ENCODE measurements at regions not wholly inside any gene's neighbourhood (a gene's known extent, or its start where the extent isn't known, plus 50 kb on each side); places are given as distances from the start of the nearest gene placed in this dataset.

DNA sequence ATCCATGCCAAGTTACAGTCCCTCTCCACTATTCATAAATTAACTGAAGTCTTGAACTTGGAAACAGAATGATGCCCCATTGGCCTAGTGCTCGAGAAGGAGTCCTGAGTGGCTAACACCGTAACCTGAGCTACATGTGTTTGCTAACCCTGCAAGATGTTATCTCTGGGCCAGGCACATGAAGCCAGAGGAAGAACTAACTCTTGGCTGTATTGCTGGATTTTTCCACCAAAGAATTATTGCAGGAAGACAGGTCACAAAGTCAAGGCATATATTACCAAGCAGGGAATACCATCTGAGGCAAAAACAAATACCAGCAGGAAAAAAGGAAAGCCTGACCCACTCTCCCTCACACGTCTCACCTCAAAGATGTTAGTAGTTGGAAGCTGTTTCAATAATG is 148.9 kb upstream of the PHACTR1 start (continued):
- TF ChIP-seq ZNF121 (CRISPR knock-in tag; IDR thresholded peaks at IDR 0.05) (no peak), CREB1 (CRISPR knock-in tag; IDR thresholded peaks at IDR 0.05) (no peak)
- TF ChIP-seq, protein P1, sequence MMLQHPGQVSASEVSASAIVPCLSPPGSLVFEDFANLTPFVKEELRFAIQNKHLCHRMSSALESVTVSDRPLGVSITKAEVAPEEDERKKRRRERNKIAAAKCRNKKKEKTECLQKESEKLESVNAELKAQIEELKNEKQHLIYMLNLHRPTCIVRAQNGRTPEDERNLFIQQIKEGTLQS (CRISPR knock-in tag; conservative IDR thresholded peaks at IDR 0.05), result no peak

DNA sequence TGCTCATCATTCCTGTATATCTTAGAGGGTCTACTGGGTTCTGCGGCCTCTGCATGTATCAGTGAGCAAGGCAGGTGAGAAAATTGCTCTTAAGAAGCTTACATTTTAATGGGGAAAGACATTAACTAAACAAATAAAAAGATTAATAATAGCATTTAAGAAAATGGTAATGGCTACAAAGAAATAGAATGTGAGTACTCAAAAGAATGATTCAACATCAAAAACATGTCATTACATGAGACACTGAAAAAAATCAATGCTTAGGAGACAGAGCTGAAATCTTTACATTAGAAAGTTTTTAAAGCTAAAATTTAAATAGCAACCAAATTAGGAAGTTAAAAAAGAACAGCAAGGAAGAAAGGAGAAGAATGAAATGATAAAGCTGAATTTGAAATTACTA is 146.9 kb upstream of the PHACTR1 start:
- TF ChIP-seq, protein P2, sequence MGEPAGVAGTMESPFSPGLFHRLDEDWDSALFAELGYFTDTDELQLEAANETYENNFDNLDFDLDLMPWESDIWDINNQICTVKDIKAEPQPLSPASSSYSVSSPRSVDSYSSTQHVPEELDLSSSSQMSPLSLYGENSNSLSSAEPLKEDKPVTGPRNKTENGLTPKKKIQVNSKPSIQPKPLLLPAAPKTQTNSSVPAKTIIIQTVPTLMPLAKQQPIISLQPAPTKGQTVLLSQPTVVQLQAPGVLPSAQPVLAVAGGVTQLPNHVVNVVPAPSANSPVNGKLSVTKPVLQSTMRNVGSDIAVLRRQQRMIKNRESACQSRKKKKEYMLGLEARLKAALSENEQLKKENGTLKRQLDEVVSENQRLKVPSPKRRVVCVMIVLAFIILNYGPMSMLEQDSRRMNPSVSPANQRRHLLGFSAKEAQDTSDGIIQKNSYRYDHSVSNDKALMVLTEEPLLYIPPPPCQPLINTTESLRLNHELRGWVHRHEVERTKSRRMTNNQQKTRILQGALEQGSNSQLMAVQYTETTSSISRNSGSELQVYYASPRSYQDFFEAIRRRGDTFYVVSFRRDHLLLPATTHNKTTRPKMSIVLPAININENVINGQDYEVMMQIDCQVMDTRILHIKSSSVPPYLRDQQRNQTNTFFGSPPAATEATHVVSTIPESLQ (CRISPR knock-in tag; IDR thresholded peaks at IDR 0.05), result no peak
- TF ChIP-seq FOXJ3 (CRISPR knock-in tag; IDR thresholded peaks at IDR 0.05; ENCODE audit: borderline replicate concordance), result no peak
- TF ChIP-seq, protein P3, sequence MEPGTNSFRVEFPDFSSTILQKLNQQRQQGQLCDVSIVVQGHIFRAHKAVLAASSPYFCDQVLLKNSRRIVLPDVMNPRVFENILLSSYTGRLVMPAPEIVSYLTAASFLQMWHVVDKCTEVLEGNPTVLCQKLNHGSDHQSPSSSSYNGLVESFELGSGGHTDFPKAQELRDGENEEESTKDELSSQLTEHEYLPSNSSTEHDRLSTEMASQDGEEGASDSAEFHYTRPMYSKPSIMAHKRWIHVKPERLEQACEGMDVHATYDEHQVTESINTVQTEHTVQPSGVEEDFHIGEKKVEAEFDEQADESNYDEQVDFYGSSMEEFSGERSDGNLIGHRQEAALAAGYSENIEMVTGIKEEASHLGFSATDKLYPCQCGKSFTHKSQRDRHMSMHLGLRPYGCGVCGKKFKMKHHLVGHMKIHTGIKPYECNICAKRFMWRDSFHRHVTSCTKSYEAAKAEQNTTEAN (CRISPR knock-in tag; IDR thresholded peaks at IDR 0.05), result no peak
- no peak for TF ChIP-seq OVOL2 (CRISPR knock-in tag; IDR thresholded peaks at IDR 0.05; ENCODE audit: borderline replicate concordance)
- no peak for TF ChIP-seq ZBTB21 (CRISPR knock-in tag; IDR thresholded peaks at IDR 0.05; ENCODE audit: borderline replicate concordance)
- TF ChIP-seq GABPB1 (CRISPR knock-in tag; IDR thresholded peaks at IDR 0.05), result no peak
- TF ChIP-seq, protein P4, sequence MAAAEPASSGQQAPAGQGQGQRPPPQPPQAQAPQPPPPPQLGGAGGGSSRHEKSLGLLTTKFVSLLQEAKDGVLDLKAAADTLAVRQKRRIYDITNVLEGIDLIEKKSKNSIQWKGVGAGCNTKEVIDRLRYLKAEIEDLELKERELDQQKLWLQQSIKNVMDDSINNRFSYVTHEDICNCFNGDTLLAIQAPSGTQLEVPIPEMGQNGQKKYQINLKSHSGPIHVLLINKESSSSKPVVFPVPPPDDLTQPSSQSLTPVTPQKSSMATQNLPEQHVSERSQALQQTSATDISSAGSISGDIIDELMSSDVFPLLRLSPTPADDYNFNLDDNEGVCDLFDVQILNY (CRISPR knock-in tag; IDR thresholded peaks at IDR 0.05), result no peak
- no peak for TF ChIP-seq TP53 (CRISPR knock-in tag; IDR thresholded peaks at IDR 0.05)
- TF ChIP-seq, protein P5, sequence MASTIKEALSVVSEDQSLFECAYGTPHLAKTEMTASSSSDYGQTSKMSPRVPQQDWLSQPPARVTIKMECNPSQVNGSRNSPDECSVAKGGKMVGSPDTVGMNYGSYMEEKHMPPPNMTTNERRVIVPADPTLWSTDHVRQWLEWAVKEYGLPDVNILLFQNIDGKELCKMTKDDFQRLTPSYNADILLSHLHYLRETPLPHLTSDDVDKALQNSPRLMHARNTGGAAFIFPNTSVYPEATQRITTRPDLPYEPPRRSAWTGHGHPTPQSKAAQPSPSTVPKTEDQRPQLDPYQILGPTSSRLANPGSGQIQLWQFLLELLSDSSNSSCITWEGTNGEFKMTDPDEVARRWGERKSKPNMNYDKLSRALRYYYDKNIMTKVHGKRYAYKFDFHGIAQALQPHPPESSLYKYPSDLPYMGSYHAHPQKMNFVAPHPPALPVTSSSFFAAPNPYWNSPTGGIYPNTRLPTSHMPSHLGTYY (CRISPR knock-in tag; IDR thresholded peaks at IDR 0.05), result no peak
- no peak for TF ChIP-seq ESRRA (CRISPR knock-in tag; IDR thresholded peaks at IDR 0.05; ENCODE audit: borderline replicate concordance)
- no peak for TF ChIP-seq CREB1 (CRISPR knock-in tag; IDR thresholded peaks at IDR 0.05)
- TF ChIP-seq HMGA2 (CRISPR knock-in tag; IDR thresholded peaks at IDR 0.05), result no peak
- no peak for TF ChIP-seq GTF2I (CRISPR knock-in tag; conservative IDR thresholded peaks at IDR 0.05)
- no peak for TF ChIP-seq ZNF121 (CRISPR knock-in tag; IDR thresholded peaks at IDR 0.05)
- TF ChIP-seq PRRX2 (CRISPR knock-in tag; IDR thresholded peaks at IDR 0.05), result no peak
- no peak for TF ChIP-seq EMX1 (CRISPR knock-in tag; IDR thresholded peaks at IDR 0.05)
- TF ChIP-seq, protein P6, sequence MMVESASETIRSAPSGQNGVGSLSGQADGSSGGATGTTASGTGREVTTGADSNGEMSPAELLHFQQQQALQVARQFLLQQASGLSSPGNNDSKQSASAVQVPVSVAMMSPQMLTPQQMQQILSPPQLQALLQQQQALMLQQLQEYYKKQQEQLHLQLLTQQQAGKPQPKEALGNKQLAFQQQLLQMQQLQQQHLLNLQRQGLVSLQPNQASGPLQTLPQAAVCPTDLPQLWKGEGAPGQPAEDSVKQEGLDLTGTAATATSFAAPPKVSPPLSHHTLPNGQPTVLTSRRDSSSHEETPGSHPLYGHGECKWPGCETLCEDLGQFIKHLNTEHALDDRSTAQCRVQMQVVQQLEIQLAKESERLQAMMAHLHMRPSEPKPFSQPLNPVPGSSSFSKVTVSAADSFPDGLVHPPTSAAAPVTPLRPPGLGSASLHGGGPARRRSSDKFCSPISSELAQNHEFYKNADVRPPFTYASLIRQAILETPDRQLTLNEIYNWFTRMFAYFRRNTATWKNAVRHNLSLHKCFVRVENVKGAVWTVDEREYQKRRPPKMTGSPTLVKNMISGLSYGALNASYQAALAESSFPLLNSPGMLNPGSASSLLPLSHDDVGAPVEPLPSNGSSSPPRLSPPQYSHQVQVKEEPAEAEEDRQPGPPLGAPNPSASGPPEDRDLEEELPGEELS (CRISPR knock-in tag; IDR thresholded peaks at IDR 0.05), result no peak
- TF ChIP-seq NR2C2 (CRISPR knock-in tag; IDR thresholded peaks at IDR 0.05), result no peak
- H3K36me3 Mint-ChIP-seq, result no peaks in the 10 kb centered on the region
- CTCF ChIA-PET, result no interaction called here
- peaks cover 7% of the 10 kb centered on the region for H3K4me1 Mint-ChIP-seq
- peaks cover 10% of the 10 kb centered on the region; the same call in 1 of the 2 replicates for H3K9me3 Mint-ChIP-seq
- POLR2A ChIA-PET, result interaction anchor here (0.6 kb wide), 1 partner anchor 282 kb away, joined by 3 read pairs; no protein-coding TSS in a partner anchor
- H3K27me3 Mint-ChIP-seq (ENCODE audit: low read depth), result no peaks in the 10 kb centered on the region
- DNase-seq (ENCODE audit: low spot score), result no peak
- no peak for ATAC-seq
- H3K4me3 Mint-ChIP-seq, result no peak overlapping the region
- H3K27ac Mint-ChIP-seq, result no peak overlapping the region
